Keratinocyte (primary cell): ENCODE measurements at regions not wholly inside any gene's neighbourhood (a gene's known extent, or its start where the extent isn't known, plus 50 kb on each side); places are given as distances from the start of the nearest gene placed in this dataset.

Experiments
- DNase-seq: peaks from one replicate; pipeline ENCODE4 v3.0.0-alpha.2; 2011; ENCODE audit warnings: low read depth, missing footprints, low spot score
- FAIRE-seq: peaks from 2 replicates; lab custom pipeline; 2011; peaks lifted over from hg19 to GRCh38; lab: Jason Lieb, UNC
- H2AFZ ChIP-seq: 2 replicates; pipeline ENCODE4 v1.6.0; 2012; ENCODE audit warnings: low read length, control low read depth, inconsistent platforms; ENCODE audit not compliant: control insufficient read depth
- H3K27ac ChIP-seq: 2 replicates; pipeline ENCODE4 v1.5.1; 2011; ENCODE audit warnings: low read length; ENCODE audit not compliant: control insufficient read depth, insufficient read depth
- H3K27me3 ChIP-seq: 3 replicates; pipeline ENCODE4 v1.6.0; 2011; ENCODE audit warnings: low read length; ENCODE audit not compliant: control insufficient read depth, insufficient read depth; ENCODE audit errors: extremely low read depth
- H3K36me3 ChIP-seq, 2 experiments: 2 replicates in 1 of 2; 3 replicates in 1 of 2; pipeline ENCODE4 v1.5.1; 2011; ENCODE audit warnings: low read length in 2 of 2, mild to moderate bottlenecking in 1 of 2; ENCODE audit not compliant: control insufficient read depth in 2 of 2, insufficient read depth in 2 of 2; ENCODE audit errors: extremely low read depth in 1 of 2
- H3K4me1 ChIP-seq: 3 replicates; pipeline ENCODE4 v1.5.1; 2011; ENCODE audit warnings: low read length; ENCODE audit not compliant: control insufficient read depth, insufficient read depth; ENCODE audit errors: extremely low read depth
- H3K4me2 ChIP-seq: 3 replicates; pipeline ENCODE4 v1.6.0; 2011; ENCODE audit warnings: low read depth, low read length; ENCODE audit not compliant: control insufficient read depth, insufficient read depth; ENCODE audit errors: extremely low read depth
- H3K4me3 ChIP-seq, 3 experiments: fragments of 200-600 bp in 1 of 3; sonication (generic) in 1 of 3; 2 replicates in 2 of 3; 3 replicates in 1 of 3; pipeline ENCODE4 v1.5.1; 2011 to 2016; ENCODE audit warnings: low read length in 3 of 3, mild to moderate bottlenecking in 3 of 3, control low read depth in 2 of 3, inconsistent platforms in 1 of 3, low read depth in 1 of 3, mixed read lengths in 1 of 3, mixed run types in 1 of 3, moderate library complexity in 1 of 3; ENCODE audit not compliant: control insufficient read depth in 2 of 3, insufficient read depth in 2 of 3; ENCODE audit errors: extremely low read depth in 1 of 3
- H3K79me2 ChIP-seq: 2 replicates; pipeline ENCODE4 v1.6.0; 2012; ENCODE audit warnings: low read length; ENCODE audit not compliant: control insufficient read depth, insufficient read depth
- H3K9ac ChIP-seq: 3 replicates; pipeline ENCODE4 v1.6.0; 2011; ENCODE audit warnings: low read length; ENCODE audit not compliant: control insufficient read depth, insufficient read depth; ENCODE audit errors: extremely low read depth
- H3K9me1 ChIP-seq: 3 replicates; pipeline ENCODE4 v1.6.0; 2011; ENCODE audit warnings: low read length; ENCODE audit not compliant: control insufficient read depth, insufficient read depth; ENCODE audit errors: extremely low read depth
- H3K9me3 ChIP-seq: 2 replicates; pipeline ENCODE4 v1.5.1; 2012; ENCODE audit warnings: low read depth, low read length; ENCODE audit not compliant: control insufficient read depth
- H4K20me1 ChIP-seq: 3 replicates; pipeline ENCODE4 v1.6.0; 2011; ENCODE audit warnings: low read length; ENCODE audit not compliant: control insufficient read depth, insufficient read depth; ENCODE audit errors: extremely low read depth
- EZH2 ChIP-seq: IDR thresholded peaks from one replicate; pipeline ENCODE4 v1.6.1; 2012; ENCODE audit warnings: inconsistent platforms, mild to moderate bottlenecking, low read length, moderate library complexity
- dilution Hi-C: fragments of 300-500 bp; cut with MboI; formaldehyde crosslinking; loops from one replicate; pipeline ENCODE4 v1.7.0; 2020; ENCODE audit warnings: low sequenced_read_pairs; ENCODE audit not compliant: extremely low pct_ligation_motif_present
- TF ChIP-seq, protein P1 (sequence below), 3 experiments: IDR thresholded peaks in 1 of 3; conservative IDR thresholded peaks in 1 of 3; optimal IDR thresholded peaks in 1 of 3; 2 replicates in 2 of 3; 3 replicates in 1 of 3; pipeline versions ENCODE3 to v1.5.1; 2011; ENCODE audit warnings: low read length in 3 of 3, mild to moderate bottlenecking in 3 of 3, moderate library complexity in 2 of 3, control low read depth in 1 of 3, inconsistent platforms in 1 of 3; ENCODE audit not compliant: insufficient read depth in 2 of 3; ENCODE audit errors: extremely low read depth in 1 of 3

GRCh38 chr17:17405673-17406072, 71.1 kb upstream of the MED9 start:
- H3K27ac ChIP-seq = no peak overlapping the region
- H4K20me1 ChIP-seq = no peaks in the 10 kb centered on the region
- no peaks in the 10 kb centered on the region for H3K9me3 ChIP-seq
- no peak overlapping the region for H3K4me2 ChIP-seq
- H3K4me3 ChIP-seq = no peak overlapping the region
- TF ChIP-seq, protein P1, sequence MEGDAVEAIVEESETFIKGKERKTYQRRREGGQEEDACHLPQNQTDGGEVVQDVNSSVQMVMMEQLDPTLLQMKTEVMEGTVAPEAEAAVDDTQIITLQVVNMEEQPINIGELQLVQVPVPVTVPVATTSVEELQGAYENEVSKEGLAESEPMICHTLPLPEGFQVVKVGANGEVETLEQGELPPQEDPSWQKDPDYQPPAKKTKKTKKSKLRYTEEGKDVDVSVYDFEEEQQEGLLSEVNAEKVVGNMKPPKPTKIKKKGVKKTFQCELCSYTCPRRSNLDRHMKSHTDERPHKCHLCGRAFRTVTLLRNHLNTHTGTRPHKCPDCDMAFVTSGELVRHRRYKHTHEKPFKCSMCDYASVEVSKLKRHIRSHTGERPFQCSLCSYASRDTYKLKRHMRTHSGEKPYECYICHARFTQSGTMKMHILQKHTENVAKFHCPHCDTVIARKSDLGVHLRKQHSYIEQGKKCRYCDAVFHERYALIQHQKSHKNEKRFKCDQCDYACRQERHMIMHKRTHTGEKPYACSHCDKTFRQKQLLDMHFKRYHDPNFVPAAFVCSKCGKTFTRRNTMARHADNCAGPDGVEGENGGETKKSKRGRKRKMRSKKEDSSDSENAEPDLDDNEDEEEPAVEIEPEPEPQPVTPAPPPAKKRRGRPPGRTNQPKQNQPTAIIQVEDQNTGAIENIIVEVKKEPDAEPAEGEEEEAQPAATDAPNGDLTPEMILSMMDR (optimal IDR thresholded peaks at IDR 0.05 in 1 of 3, IDR thresholded peaks at IDR 0.05 in 1 of 3, conservative IDR thresholded peaks at IDR 0.05 in 1 of 3; ENCODE audit: extremely low read depth in 1 of 3, insufficient read depth in 2 of 3, low read length in 3 of 3) = no peak
- no peak for TF ChIP-seq EZH2
- no peaks in the 10 kb centered on the region for H3K4me1 ChIP-seq
- dilution Hi-C loops = no loop called here
- no peak for DNase-seq
- no peaks in the 10 kb centered on the region for H3K9me1 ChIP-seq
- H3K79me2 ChIP-seq = no peaks in the 10 kb centered on the region
- H3K27me3 ChIP-seq = peaks cover 14% of the 10 kb centered on the region
- no peak overlapping the region for H3K9ac ChIP-seq
- H3K36me3 ChIP-seq = no peaks in the 10 kb centered on the region
- FAIRE-seq = no peak
- no peak overlapping the region for H2AFZ ChIP-seq

DNA sequence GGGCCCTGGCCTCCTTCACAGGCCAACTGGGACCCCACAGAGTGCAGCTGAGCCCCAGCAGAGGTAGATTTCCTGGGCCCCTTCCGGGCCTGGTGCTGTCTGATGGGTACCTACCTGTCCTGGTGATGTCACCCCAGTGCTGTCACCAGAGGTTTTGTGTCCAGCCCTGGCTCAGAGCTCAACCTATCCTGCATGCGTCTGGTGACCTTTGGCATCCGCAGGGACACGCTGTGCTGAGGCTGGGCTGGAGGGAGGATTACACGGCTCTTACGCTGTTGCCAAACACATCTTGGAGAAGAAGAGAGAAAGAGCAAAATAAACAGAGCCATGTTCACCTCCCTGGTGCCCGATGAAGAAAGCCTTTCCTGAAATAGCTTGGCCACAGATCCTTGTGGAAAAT, 70.6 kb upstream of the MED9 start:
- no peak for DNase-seq
- no peak for TF ChIP-seq EZH2
- TF ChIP-seq, protein P1 (optimal IDR thresholded peaks at IDR 0.05 in 1 of 3, IDR thresholded peaks at IDR 0.05 in 1 of 3, conservative IDR thresholded peaks at IDR 0.05 in 1 of 3; ENCODE audit: extremely low read depth in 1 of 3, insufficient read depth in 2 of 3, low read length in 3 of 3) = no peak
- dilution Hi-C loops = no loop called here
- H3K9ac ChIP-seq = no peak overlapping the region
- no peaks in the 10 kb centered on the region for H3K9me3 ChIP-seq
- H3K9me1 ChIP-seq = no peaks in the 10 kb centered on the region
- FAIRE-seq = no peak
- H3K79me2 ChIP-seq = no peaks in the 10 kb centered on the region
- no peak overlapping the region for H2AFZ ChIP-seq
- no peaks in the 10 kb centered on the region for H3K36me3 ChIP-seq
- peaks cover 14% of the 10 kb centered on the region for H3K27me3 ChIP-seq
- no peak overlapping the region for H3K4me3 ChIP-seq
- H3K27ac ChIP-seq = no peak overlapping the region
- H3K4me2 ChIP-seq = no peak overlapping the region
- no peaks in the 10 kb centered on the region for H3K4me1 ChIP-seq
- no peaks in the 10 kb centered on the region for H4K20me1 ChIP-seq
